MV-4-11 (cell line): ENCODE measurements at regions not wholly inside any gene's neighbourhood (a gene's known extent, or its start where the extent isn't known, plus 50 kb on each side); places are given as distances from the start of the nearest gene placed in this dataset.

Source experiments
- DNase-seq: peaks from one replicate; lab custom pipeline; 2025; lab: John Stamatoyannopoulos, UW

GRCh38 chr1:182122256-182122912, 60.9 kb upstream of the ZNF648 start:
- no peak for DNase-seq

GRCh38 chr1:182121787-182122186, 60.3 kb upstream of the ZNF648 start:
- DNase-seq = no peak

- DNase-seq = no peak
Measured at GRCh38 chr1:182120411-182121258, 59.1 kb upstream of the ZNF648 start.

- no peak for DNase-seq
Measured at GRCh38 chr1:182119631-182120030, 58.1 kb upstream of the ZNF648 start.

- no peak for DNase-seq
Measured at GRCh38 chr1:182118851-182119250, 57.3 kb upstream of the ZNF648 start.

- no peak for DNase-seq
Measured at GRCh38 chr1:182114627-182115023, 53.1 kb upstream of the ZNF648 start.

GRCh38 chr1:182113879-182114626, 52.5 kb upstream of the ZNF648 start:
- no peak for DNase-seq

GRCh38 chr1:182111496-182111895, 50.0 kb upstream of the ZNF648 start:
- no peak for DNase-seq
